ENCODE measurements at regions not wholly inside any gene's neighbourhood (a gene's known extent, or its start where the extent isn't known, plus 50 kb on each side); places are given as distances from the start of the nearest gene placed in this dataset.

- DNase-seq, result no peak
Observed at GRCh38 chr4:20302336-20302735, 50.6 kb downstream of the SLIT2 start.

DNA sequence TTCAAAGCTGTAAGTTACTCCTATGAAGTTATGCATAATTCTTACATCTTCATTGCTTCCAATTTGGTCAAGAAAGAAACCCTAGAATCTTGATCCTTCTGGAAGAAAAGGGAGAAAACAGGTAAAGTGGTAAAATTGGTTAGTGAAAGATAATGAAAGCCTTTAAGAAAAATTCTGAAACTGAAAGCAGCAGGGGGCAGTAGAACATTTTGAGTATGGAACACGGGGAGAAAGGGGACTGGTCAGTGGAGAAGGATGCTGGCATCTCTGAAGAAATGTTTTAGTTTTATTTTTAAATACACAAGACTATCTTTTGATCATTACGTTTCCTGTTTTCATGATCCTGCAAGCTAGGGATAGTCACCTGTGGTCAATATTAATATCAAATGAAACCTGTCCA is 54.3 kb downstream of the SLIT2 start:
- DNase-seq, result no peak

GRCh38 chr4:20311856-20312255 is 60.2 kb downstream of the SLIT2 start:
- DNase-seq, result no peak

GRCh38 chr4:20313237-20314030 is 61.7 kb downstream of the SLIT2 start:
- no peak for DNase-seq

GRCh38 chr4:20317424-20317985 is 65.8 kb downstream of the SLIT2 start:
- no peak for DNase-seq

DNA sequence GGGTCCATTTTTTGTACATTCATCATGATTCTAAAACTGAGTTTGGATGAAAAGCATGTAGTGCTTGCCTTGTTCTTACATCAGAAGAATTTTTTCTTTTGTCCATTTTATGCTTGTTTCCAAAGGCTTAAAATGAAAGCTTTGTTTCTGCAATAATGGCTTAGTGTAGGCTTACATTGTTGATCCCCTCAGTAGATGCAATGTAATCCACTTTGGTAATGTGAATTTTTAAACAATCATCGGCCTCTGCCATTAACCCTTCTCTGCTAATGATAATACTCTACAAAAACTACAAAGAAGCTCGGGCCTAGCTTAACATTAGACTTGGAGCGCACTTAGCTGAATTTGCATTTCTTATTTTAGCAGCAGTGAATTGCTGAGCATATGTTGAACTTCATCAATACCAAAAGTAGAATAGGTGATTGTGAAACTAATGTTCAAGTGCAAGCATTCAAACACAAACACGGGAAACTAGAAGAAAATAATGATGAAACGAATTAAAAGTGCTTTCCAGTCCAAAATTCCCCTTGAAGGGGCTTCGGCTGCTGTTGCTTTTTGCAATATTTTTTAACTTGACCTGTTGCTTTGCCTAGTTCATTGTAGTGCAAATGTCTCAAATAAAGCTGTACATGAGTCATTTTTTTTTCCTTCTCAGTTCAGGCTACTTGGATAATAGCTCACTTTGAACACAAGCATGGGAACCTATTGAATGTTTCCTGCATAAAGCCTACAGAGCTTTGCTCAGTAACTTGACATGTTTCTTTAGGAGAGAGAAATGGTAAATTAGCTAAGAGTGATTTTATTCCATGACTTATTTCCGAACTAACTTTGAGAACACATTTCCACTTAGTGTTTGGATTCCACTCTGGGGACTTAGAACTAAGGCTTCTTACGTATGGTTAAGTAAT is 66.5 kb downstream of the SLIT2 start:
- DNase-seq, result no peak

DNA sequence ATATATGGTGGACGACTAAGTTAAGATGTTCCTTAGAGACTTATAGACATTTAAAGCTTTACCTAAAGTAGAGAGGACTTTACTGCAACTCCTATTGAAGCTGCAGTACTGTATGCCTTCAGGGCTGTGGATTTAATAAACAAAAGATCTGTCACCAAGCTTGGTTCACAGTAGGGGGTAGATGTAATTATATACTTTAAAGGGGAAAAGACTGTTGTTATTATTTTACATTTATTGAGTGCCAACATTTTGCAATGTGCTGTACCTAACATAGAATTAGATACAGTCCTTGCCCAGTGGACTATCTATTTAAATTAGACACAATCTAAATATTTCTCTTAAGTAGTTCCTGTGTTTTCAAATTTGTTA is 67.2 kb downstream of the SLIT2 start:
- DNase-seq, result no peak

- DNase-seq, result no peak
Observed at GRCh38 chr4:20319825-20320612, 68.3 kb downstream of the SLIT2 start.

- DNase-seq, result no peak
Observed at GRCh38 chr4:20323991-20324390, 72.3 kb downstream of the SLIT2 start.

- no peak for DNase-seq
Observed at GRCh38 chr4:20326460-20326859, 74.8 kb downstream of the SLIT2 start.

- no peak for DNase-seq
Observed at GRCh38 chr4:20326977-20327376, 75.3 kb downstream of the SLIT2 start.

DNA sequence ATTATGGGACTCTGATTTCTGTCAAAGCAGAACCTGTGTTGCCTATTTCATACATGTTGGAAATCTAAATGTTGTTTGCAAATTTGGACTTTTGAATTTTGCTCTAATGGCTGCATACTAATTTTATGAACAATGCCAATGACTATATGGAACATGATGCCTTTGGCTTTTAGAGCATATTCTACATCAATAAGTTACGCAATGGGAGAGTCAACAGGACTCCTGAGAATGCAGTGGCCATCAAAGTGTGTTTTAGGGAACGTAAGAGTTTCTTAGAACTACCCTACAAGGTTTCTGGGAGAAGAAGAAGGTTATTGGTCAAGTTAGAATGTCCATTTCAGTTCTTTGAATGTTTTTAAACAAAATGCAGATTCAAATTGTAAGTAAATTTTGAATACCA is 76.1 kb downstream of the SLIT2 start:
- DNase-seq, result no peak

GRCh38 chr4:20331642-20332041 is 79.9 kb downstream of the SLIT2 start:
- DNase-seq, result no peak

GRCh38 chr4:20333141-20333715 is 81.5 kb downstream of the SLIT2 start:
- no peak for DNase-seq

DNA sequence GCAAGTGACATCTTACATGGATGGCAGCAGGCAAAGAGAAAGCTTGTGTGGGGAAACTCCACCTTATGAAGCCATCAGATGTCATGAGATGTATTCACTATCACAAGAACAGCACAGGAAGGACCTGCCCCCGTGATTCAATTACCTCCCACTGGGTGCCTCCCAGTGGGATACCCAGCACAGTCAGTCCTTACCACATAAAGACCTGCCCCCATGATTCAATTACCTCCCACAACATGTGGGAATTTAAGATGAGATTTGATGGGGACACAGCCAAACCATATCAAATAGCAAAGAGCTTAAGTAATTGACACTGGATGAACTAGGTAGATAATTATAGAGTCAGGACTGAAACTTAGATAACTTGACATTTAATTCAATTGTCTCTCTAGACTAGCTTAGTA is 85.6 kb downstream of the SLIT2 start:
- no peak for DNase-seq

GRCh38 chr4:20338841-20339240 is 87.1 kb downstream of the SLIT2 start:
- DNase-seq, result no peak

- no peak for DNase-seq
Observed at GRCh38 chr4:20341134-20341738, 89.5 kb downstream of the SLIT2 start.

GRCh38 chr4:20347531-20347930 is 95.8 kb downstream of the SLIT2 start:
- DNase-seq, result no peak

- DNase-seq, result no peak
Observed at GRCh38 chr4:20348411-20348810, 96.7 kb downstream of the SLIT2 start.

DNA sequence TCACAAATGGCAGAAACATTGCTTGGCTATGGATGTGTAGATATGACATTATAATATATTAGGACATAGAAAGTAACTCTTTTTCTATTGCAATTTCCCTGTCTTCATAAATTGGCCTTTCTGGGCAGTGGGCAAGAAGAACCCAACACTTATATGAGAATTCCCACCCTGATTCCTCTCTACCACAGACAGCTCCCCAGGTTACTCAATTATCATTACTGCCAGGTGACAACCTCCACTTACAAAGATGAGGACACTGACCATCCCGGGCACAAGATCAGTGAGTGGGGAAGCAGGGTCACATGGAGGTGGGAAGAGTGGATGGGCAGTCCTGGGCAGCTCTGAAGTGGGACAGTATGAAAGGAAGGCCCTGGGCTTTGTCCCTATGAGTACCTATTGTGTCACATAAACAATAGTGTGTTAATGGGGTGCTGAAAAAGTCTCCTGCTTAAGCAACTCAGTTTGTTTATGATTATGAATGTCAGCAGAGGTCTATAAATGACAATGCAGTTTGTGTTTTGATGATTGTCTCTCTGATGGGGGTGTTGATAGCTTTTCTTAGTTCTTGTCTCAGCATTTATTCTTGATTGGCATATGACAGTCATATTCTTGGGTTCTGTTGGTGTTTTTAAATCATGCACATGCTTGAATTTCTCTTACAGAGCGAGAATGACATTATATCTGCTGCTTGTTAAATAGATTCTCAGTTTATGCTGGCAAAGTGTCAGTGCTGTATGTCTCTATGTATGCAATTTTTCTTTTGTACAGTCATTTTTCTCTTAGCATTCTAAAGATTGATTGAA is 99.9 kb downstream of the SLIT2 start:
- DNase-seq, result no peak

DNA sequence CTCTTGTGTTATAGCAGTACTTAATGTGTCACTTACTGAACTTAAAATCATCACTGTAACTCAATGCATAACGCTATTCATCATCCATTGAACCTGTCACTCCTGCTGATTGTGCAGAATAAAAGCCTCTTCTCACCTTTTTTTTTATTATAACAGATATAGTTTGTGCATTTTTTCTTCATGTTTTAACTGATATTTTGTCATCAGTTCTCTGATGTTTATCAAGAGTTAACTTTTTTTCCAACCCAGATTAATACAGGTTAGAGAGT is 100.4 kb downstream of the SLIT2 start:
- DNase-seq, result no peak

DNA sequence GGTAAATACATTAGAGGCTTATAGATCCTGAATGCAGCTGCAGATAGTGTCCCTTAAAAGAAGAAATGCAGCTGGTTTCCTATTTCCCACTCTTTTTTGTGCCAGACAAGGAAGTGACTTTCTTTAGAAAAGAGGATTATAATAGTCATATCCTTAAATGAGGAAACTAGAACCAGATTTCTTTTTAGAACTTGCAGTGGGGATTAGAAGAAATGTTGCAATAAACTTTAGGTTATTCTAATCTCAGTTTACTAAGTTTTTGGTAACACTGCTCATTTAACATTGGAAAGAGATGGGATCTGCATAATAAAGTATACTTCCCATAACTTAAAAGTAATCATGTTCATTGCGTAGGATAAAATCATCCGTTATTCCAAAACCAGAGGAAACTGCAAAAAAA is 101.9 kb downstream of the SLIT2 start:
- no peak for DNase-seq
